ENCODE measurements at regions not wholly inside any gene's neighbourhood (a gene's known extent, or its start where the extent isn't known, plus 50 kb on each side); places are given as distances from the start of the nearest gene placed in this dataset.

DNA sequence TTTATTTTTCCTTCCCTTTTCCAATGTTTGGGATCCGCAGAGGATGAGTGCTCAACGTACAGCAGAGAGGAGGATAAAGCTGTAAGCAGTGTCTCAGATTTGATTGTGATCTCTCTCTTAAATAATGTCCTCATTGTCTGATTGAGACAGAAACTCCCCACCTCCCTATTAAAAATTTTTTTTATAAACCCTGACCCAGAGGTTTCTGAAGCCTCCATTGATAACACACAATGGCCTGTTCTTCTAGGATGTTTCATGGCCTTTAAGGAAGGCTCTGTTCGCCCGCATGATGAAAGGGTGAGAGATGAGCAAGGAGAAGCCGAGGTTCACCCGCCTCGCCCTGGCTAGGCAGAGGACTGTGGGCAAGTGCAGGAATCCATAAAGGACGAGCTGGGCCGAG lies 138.2 kb upstream of the GAS1 start:
- TF ChIP-seq POLR2AphosphoS5 (IDR thresholded peaks at IDR 0.05): no peak
- TF ChIP-seq, protein P1, sequence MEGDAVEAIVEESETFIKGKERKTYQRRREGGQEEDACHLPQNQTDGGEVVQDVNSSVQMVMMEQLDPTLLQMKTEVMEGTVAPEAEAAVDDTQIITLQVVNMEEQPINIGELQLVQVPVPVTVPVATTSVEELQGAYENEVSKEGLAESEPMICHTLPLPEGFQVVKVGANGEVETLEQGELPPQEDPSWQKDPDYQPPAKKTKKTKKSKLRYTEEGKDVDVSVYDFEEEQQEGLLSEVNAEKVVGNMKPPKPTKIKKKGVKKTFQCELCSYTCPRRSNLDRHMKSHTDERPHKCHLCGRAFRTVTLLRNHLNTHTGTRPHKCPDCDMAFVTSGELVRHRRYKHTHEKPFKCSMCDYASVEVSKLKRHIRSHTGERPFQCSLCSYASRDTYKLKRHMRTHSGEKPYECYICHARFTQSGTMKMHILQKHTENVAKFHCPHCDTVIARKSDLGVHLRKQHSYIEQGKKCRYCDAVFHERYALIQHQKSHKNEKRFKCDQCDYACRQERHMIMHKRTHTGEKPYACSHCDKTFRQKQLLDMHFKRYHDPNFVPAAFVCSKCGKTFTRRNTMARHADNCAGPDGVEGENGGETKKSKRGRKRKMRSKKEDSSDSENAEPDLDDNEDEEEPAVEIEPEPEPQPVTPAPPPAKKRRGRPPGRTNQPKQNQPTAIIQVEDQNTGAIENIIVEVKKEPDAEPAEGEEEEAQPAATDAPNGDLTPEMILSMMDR (IDR thresholded peaks at IDR 0.05): no peak
- TF ChIP-seq POLR2A (IDR thresholded peaks at IDR 0.05): no peak

Data from stomach (tissue), 4 donors.